ENCODE measurements at regions not wholly inside any gene's neighbourhood (a gene's known extent, or its start where the extent isn't known, plus 50 kb on each side); places are given as distances from the start of the nearest gene placed in this dataset.

- H3K4me3 ChIP-seq, result no peak overlapping the region
- intact Hi-C loops (cut with DNase I), result no loop called here
- no peaks in the 10 kb centered on the region for H3K4me1 ChIP-seq
- 41 to 44% methylated on average over 1 of the region's 1 CpG for WGBS, 2 donors
- TF ChIP-seq CTCF (IDR thresholded peaks at IDR 0.05), result no peak
- TF ChIP-seq POLR2A (IDR thresholded peaks at IDR 0.05), result no peak
- no peaks in the 10 kb centered on the region for H3K27me3 ChIP-seq
- no peak for DNase-seq
- no peak overlapping the region for H3K27ac ChIP-seq
- no peaks in the 10 kb centered on the region for H3K36me3 ChIP-seq
- no peaks in the 10 kb centered on the region for H3K9me3 ChIP-seq
These were observed 293.5 kb upstream of the CNR1 start for GRCh38 chr6:88459643-88460042.

- H3K27ac ChIP-seq, result no peak overlapping the region
- no peak overlapping the region for H3K4me3 ChIP-seq
- no peaks in the 10 kb centered on the region for H3K4me1 ChIP-seq
- no peaks in the 10 kb centered on the region for H3K9me3 ChIP-seq
- WGBS, 2 donors, result 83 to 86% methylated on average over 1 of the region's 1 CpG
- no peak for DNase-seq
- intact Hi-C loops (cut with DNase I), result no loop called here
- no peak for TF ChIP-seq POLR2A (IDR thresholded peaks at IDR 0.05)
- TF ChIP-seq CTCF (IDR thresholded peaks at IDR 0.05), result no peak
- no peaks in the 10 kb centered on the region for H3K27me3 ChIP-seq
- H3K36me3 ChIP-seq, result no peaks in the 10 kb centered on the region
These were observed 293.0 kb upstream of the CNR1 start for GRCh38 chr6:88459189-88459588.

- Histone ChIP-seq H3K36me3 (no peaks in the 10 kb centered on the region), H3K4me3 (no peak overlapping the region), H3K4me1 (no peaks in the 10 kb centered on the region), H3K27me3 (no peaks in the 10 kb centered on the region), H3K27ac (no peak overlapping the region), H3K9me3 (no peaks in the 10 kb centered on the region)
- no peak for TF ChIP-seq POLR2A (IDR thresholded peaks at IDR 0.05)
- no peak for TF ChIP-seq CTCF (IDR thresholded peaks at IDR 0.05)
- WGBS, 2 donors, result 87 to 91% methylated on average over 3 of the region's 3 CpGs
- DNase-seq, result no peak
- intact Hi-C loops (cut with DNase I), result no loop called here
These were observed 292.5 kb upstream of the CNR1 start for GRCh38 chr6:88458662-88459061.

- 50 to 63% methylated on average over 1 of the region's 1 CpG for WGBS, 2 donors
- H3K27me3 ChIP-seq, result no peaks in the 10 kb centered on the region
- no peaks in the 10 kb centered on the region for H3K9me3 ChIP-seq
- no peaks in the 10 kb centered on the region for H3K36me3 ChIP-seq
- intact Hi-C loops (cut with DNase I), result no loop called here
- H3K27ac ChIP-seq, result no peak overlapping the region
- H3K4me1 ChIP-seq, result no peaks in the 10 kb centered on the region
- DNase-seq, result no peak
- no peak overlapping the region for H3K4me3 ChIP-seq
- TF ChIP-seq CTCF (IDR thresholded peaks at IDR 0.05) (no peak), POLR2A (IDR thresholded peaks at IDR 0.05) (no peak)
These were observed 290.2 kb upstream of the CNR1 start for GRCh38 chr6:88456221-88456859.

- Histone ChIP-seq H3K4me3 (no peak overlapping the region), H3K9me3 (no peaks in the 10 kb centered on the region), H3K27me3 (no peaks in the 10 kb centered on the region), H3K36me3 (no peaks in the 10 kb centered on the region), H3K4me1 (no peaks in the 10 kb centered on the region), H3K27ac (no peak overlapping the region)
- intact Hi-C loops (cut with DNase I), result no loop called here
- DNase-seq, result no peak
- 39 to 51% methylated on average over 3 of the region's 3 CpGs for WGBS, 2 donors
- TF ChIP-seq CTCF (IDR thresholded peaks at IDR 0.05), result no peak
- no peak for TF ChIP-seq POLR2A (IDR thresholded peaks at IDR 0.05)
These were observed 289.2 kb upstream of the CNR1 start for GRCh38 chr6:88455317-88455716.
